ENCODE measurements at regions not wholly inside any gene's neighbourhood (a gene's known extent, or its start where the extent isn't known, plus 50 kb on each side); places are given as distances from the start of the nearest gene placed in this dataset.

GRCh38 chr1:164360265-164360664 lies 198.7 kb upstream of the PBX1 start:
- TF ChIP-seq SP1 (IDR thresholded peaks at IDR 0.05) (no peak), FOXA1 (IDR thresholded peaks at IDR 0.05) (no peak), FOXK2 (IDR thresholded peaks at IDR 0.05) (no peak), L3MBTL2 (conservative IDR thresholded peaks at IDR 0.05) (no peak), SUZ12 (IDR thresholded peaks at IDR 0.05) (no peak), FOXM1 (IDR thresholded peaks at IDR 0.05; ENCODE audit: borderline replicate concordance) (no peak), NFRKB (IDR thresholded peaks at IDR 0.05) (no peak), PKNOX1 (IDR thresholded peaks at IDR 0.05) (no peak), ELF4 (IDR thresholded peaks at IDR 0.05) (no peak), HDGF (IDR thresholded peaks at IDR 0.05; ENCODE audit: borderline replicate concordance) (no peak)
